ENCODE measurements at regions not wholly inside any gene's neighbourhood (a gene's known extent, or its start where the extent isn't known, plus 50 kb on each side); places are given as distances from the start of the nearest gene placed in this dataset.
"Not testable (repeated sequence)": the region's sequence is repeated elsewhere in the genome, so short reads cannot be mapped to it uniquely, and the experiment has no call there.

DNA sequence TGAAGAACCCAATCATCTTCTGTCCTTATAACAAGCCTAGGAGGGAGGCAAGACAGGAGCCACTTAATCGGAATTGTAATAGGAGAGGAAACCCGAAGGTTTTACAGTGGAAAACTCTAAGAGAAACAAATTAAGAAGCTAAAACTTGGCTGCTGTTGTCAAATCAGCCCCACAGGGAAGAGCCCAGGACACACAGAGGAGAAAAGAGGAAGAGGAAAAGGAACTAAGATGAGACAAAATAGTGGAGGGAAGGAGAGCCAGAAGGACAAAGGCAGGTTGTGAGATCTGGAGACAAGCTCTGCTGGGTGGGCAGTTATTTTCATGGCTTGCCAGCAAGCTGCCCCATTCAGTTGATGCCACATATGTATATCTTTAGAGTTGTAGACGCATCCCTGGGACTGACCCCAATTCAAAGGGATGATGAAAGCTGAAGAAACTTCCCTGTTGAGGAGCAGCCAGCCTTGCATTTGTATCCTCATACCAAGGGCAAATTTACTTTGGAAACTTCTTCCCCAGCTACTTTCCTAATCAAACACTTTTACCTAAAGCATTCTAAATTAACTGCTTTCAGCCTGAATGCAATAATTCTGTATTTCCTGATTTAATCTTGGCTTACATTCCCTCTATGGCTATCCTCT is 499.8 kb upstream of the MEIS1 start:
- H3K79me2 ChIP-seq = no peaks in the 10 kb centered on the region
- no peak overlapping the region for H2AFZ ChIP-seq
- H3K9me3 ChIP-seq (ENCODE audit: control insufficient read depth, low read length) = no peaks in the 10 kb centered on the region
- no peak overlapping the region for H3K4me2 ChIP-seq (ENCODE audit: low read length)
- no peak for TF ChIP-seq CTCF (IDR thresholded peaks at IDR 0.05)
- no peak overlapping the region for H3K4me3 ChIP-seq (ENCODE audit: low read depth, low read length)
- no peak overlapping the region for H3K27ac ChIP-seq
- no peak overlapping the region for H3K9ac ChIP-seq
- H3K36me3 ChIP-seq (ENCODE audit: control insufficient read depth, insufficient read depth, low read length) = no peaks in the 10 kb centered on the region
- no peaks in the 10 kb centered on the region for H3K27me3 ChIP-seq (ENCODE audit: control insufficient read depth, insufficient read depth, low read length)
- H3K4me1 ChIP-seq = no peaks in the 10 kb centered on the region

DNA sequence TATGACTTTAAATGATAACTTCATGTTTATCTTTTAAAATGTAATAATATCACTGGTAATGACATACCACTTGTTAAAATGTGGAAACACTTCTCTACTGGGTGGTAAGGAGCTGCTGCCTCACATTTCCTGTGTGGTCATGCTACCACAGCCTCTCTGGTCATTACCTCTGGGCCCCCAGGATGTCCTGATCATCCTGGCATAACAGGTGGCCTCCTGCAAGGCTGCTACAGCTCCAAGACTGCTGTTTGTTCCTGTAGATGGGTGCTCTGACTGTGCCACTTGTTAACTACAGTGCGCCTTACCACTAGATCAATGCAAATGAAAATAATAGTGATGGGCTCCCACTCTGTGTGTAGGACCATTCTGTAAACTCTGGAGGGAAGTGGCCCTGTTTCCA is 500.2 kb upstream of the SPRED2 start:
- TF ChIP-seq CTCF (IDR thresholded peaks at IDR 0.05) = no peak
- no peaks in the 10 kb centered on the region for H3K9me3 ChIP-seq (ENCODE audit: control insufficient read depth, low read length)
- no peak overlapping the region for H3K4me3 ChIP-seq (ENCODE audit: low read depth, low read length)
- H3K9ac ChIP-seq = no peak overlapping the region
- H3K4me2 ChIP-seq (ENCODE audit: low read length) = no peak overlapping the region
- no peaks in the 10 kb centered on the region for H3K36me3 ChIP-seq (ENCODE audit: control insufficient read depth, insufficient read depth, low read length)
- H3K27ac ChIP-seq = no peak overlapping the region
- H2AFZ ChIP-seq = no peak overlapping the region
- H3K27me3 ChIP-seq (ENCODE audit: control insufficient read depth, insufficient read depth, low read length) = no peaks in the 10 kb centered on the region
- H3K4me1 ChIP-seq = no peaks in the 10 kb centered on the region
- H3K79me2 ChIP-seq = no peaks in the 10 kb centered on the region

DNA sequence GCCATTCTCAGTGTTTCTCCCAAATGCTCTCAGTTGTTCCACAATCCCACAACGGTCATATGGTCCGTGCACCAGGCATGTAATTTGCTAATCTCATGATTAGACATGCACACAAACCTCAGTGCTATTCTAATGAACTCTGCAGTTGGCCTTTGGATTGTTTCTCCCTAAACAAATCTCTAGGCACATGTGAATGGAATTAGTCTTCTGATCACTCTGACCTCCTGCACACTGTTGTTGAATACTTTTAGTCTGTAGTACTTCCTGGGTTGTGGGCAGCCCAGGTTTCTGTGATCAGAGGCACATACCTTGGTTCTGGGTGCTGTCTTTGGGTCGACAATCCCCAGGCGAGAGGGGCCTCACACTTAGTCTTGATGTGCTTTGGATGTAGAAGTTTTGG is 498.7 kb upstream of the SPRED2 start:
- no peaks in the 10 kb centered on the region for H3K4me1 ChIP-seq
- TF ChIP-seq CTCF (IDR thresholded peaks at IDR 0.05) = no peak

GRCh38 chr2:65930259-65930658 is 497.9 kb upstream of the SPRED2 start:
- H3K9me3 ChIP-seq (ENCODE audit: control insufficient read depth, low read length) = no peaks in the 10 kb centered on the region

More for the DNA sequence above, 498.7 kb upstream of the SPRED2 start:
- no peak overlapping the region for H3K4me3 ChIP-seq (ENCODE audit: low read depth, low read length)
- no peak overlapping the region for H2AFZ ChIP-seq
- no peak overlapping the region for H3K4me2 ChIP-seq (ENCODE audit: low read length)
- no peaks in the 10 kb centered on the region for H3K27me3 ChIP-seq (ENCODE audit: control insufficient read depth, insufficient read depth, low read length)
- no peaks in the 10 kb centered on the region for H3K79me2 ChIP-seq
- no peak overlapping the region for H3K9ac ChIP-seq
- H3K27ac ChIP-seq = no peak overlapping the region
- no peaks in the 10 kb centered on the region for H3K36me3 ChIP-seq (ENCODE audit: control insufficient read depth, insufficient read depth, low read length)
- H3K9me3 ChIP-seq (ENCODE audit: control insufficient read depth, low read length) = no peaks in the 10 kb centered on the region

GRCh38 chr2:65929664-65930063 is 497.3 kb upstream of the SPRED2 start:
- H3K4me3 ChIP-seq (ENCODE audit: low read depth, low read length); H3K27me3 ChIP-seq (ENCODE audit: control insufficient read depth, insufficient read depth, low read length); H3K27ac ChIP-seq; H3K36me3 ChIP-seq (ENCODE audit: control insufficient read depth, insufficient read depth, low read length); H3K9ac ChIP-seq; H3K4me2 ChIP-seq (ENCODE audit: low read length); H3K9me3 ChIP-seq (ENCODE audit: control insufficient read depth, low read length); H3K79me2 ChIP-seq; H2AFZ ChIP-seq; H3K4me1 ChIP-seq: not testable (repeated sequence)

More at GRCh38 chr2:65930259-65930658, 497.9 kb upstream of the SPRED2 start:
- no peak overlapping the region for H2AFZ ChIP-seq
- H3K27ac ChIP-seq = no peak overlapping the region
- no peak overlapping the region for H3K9ac ChIP-seq
- no peak for TF ChIP-seq CTCF (IDR thresholded peaks at IDR 0.05)
- no peaks in the 10 kb centered on the region for H3K36me3 ChIP-seq (ENCODE audit: control insufficient read depth, insufficient read depth, low read length)
- no peak overlapping the region for H3K4me3 ChIP-seq (ENCODE audit: low read depth, low read length)
- no peak overlapping the region for H3K4me2 ChIP-seq (ENCODE audit: low read length)
- no peaks in the 10 kb centered on the region for H3K27me3 ChIP-seq (ENCODE audit: control insufficient read depth, insufficient read depth, low read length)
- H3K4me1 ChIP-seq = no peaks in the 10 kb centered on the region
- H3K79me2 ChIP-seq = no peaks in the 10 kb centered on the region
